ENCODE measurements at regions not wholly inside any gene's neighbourhood (a gene's known extent, or its start where the extent isn't known, plus 50 kb on each side); places are given as distances from the start of the nearest gene placed in this dataset.

DNA sequence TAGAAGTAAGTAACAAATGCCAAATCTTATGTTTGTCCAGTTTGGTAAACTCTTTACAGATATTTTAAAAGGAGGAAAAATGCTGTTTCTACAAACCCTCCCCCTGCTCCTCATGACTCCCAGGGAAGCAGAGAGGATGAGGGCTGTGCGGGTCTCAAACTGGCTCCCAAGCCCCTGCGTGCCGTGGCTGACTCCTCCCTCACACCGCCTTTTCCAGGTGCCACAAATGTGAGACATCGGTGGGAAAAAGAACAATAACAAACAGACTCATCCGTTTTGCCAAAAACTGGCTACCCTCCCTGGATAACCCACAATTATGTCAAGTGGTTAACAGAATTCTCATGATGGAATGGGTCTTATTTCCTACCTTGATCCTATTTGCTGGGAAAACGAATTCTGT is 594.6 kb downstream of the PTPRU start:
- DNase-seq (ENCODE audit: insufficient read length, low spot score) (no peak), FAIRE-seq (no peak)
- TF ChIP-seq CTCF (IDR thresholded peaks at IDR 0.05; ENCODE audit: insufficient read depth, missing control alignments): no peak

- no peak for TF ChIP-seq CTCF (IDR thresholded peaks at IDR 0.05; ENCODE audit: insufficient read depth, missing control alignments)
- DNase-seq (ENCODE audit: insufficient read length, low spot score) (no peak), FAIRE-seq (no peak)
Observed at GRCh38 chr1:29830383-29830782, 594.1 kb downstream of the PTPRU start.

GRCh38 chr1:29829448-29830344 is 593.4 kb downstream of the PTPRU start:
- no peak for FAIRE-seq
- TF ChIP-seq CTCF (IDR thresholded peaks at IDR 0.05; ENCODE audit: insufficient read depth, missing control alignments): no peak
- DNase-seq (ENCODE audit: insufficient read length, low spot score): no peak

DNA sequence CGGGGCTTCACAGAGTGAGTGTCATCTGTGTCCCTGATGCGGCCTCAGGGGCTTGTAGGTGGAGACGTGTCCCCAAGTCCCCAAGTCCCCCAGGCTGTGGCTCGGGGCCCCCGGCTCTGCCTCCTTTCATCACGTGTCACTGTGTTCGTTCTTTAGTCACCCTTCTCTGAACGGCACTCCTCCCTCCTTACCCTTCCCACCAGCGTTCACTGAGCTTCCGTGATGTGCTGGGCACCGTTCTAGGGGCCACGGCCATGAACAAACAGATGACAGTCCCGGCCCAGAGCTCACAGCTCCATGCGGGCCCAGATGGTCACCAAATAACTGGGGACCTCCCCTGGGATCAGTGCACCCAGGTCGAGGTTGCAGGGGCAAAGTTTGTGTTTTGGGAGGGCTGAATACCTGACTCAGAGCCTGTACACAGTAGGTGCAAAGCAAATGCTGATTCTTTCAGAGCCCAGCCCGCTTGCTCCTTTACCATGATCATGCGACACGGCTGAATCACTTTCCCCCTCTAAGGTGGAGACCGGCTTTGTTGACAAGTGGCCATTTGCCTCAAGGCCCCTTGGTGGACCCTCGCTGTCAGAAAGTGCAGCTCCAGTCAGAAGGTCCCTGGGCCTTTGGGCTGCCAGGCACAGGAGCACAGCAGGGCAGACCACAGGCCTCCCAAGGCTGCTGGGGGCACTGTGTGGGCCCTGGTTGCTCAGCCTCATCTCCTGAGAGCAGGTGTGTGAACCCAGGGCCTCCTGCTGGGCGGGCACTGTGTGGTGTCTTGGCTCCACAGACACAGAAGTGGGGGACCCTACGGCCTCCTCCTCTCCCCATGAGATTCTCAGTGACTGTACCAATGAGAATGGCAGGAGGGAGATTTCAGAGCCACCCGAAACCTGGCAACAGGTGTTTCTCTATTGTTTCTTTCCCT is 592.5 kb downstream of the PTPRU start:
- no peak for FAIRE-seq
- DNase-seq (ENCODE audit: insufficient read length, low spot score): no peak
- no peak for TF ChIP-seq CTCF (IDR thresholded peaks at IDR 0.05; ENCODE audit: insufficient read depth, missing control alignments)

- DNase-seq (ENCODE audit: insufficient read length, low spot score): no peak
- FAIRE-seq: no peak
- TF ChIP-seq CTCF (IDR thresholded peaks at IDR 0.05; ENCODE audit: insufficient read depth, missing control alignments): no peak
Observed at GRCh38 chr1:29827801-29828525, 591.6 kb downstream of the PTPRU start.

DNA sequence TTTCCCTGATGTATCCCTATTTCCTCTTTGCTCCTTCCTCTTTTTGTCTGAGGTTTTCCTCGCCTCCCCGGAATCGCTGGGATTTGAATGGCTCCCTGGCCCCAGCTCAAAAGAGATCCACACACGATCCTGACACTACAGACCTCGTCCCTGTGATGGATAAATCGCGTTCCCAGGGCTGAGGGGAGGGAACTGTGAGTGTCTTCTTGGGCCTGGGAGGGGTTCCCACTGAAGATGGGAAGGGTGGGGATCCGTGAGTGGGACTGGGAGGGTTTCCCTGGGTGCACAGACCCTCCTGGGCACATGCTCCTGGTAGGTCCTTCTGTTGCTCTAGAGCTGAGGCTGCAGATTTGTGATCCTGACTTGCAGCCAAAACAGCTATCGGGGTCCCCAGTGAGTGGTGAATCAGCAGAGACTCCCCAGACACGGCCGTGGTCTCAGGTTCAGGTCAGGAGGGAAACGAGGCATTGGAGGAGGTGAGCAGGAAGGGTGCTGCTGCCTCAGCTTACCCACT is 591.0 kb downstream of the PTPRU start:
- no peak for TF ChIP-seq CTCF (IDR thresholded peaks at IDR 0.05; ENCODE audit: insufficient read depth, missing control alignments)
- DNase-seq (ENCODE audit: insufficient read length, low spot score): no peak
- no peak for FAIRE-seq

All from D721Med (cell line).